Left ventricle myocardium inferior (tissue), 1 donor: ENCODE measurements at regions not wholly inside any gene's neighbourhood (a gene's known extent, or its start where the extent isn't known, plus 50 kb on each side); places are given as distances from the start of the nearest gene placed in this dataset.

Experiments
- DNase-seq: peaks from one replicate; pipeline ENCODE4 v3.0.0-alpha.2; 2020
- H3K27ac ChIP-seq: fragments of 200-600 bp; replicated peaks from 2 replicates; pipeline ENCODE4 v1.8.0; 2021
- H3K27me3 ChIP-seq: fragments of 200-600 bp; 2 replicates; pipeline ENCODE4 v1.8.0; 2021; ENCODE audit warnings: low read depth
- H3K36me3 ChIP-seq: fragments of 200-600 bp; 2 replicates; pipeline ENCODE4 v1.8.0; 2021
- H3K4me1 ChIP-seq: fragments of 200-600 bp; 2 replicates; pipeline ENCODE4 v1.8.0; 2021
- H3K4me3 ChIP-seq: fragments of 200-600 bp; 2 replicates; pipeline ENCODE4 v1.8.0; 2021; ENCODE audit warnings: mild to moderate bottlenecking, moderate library complexity
- H3K9me3 ChIP-seq: fragments of 200-600 bp; replicated peaks from 2 replicates; pipeline ENCODE4 v1.8.0; 2021
- CTCF ChIP-seq: fragments of 200-600 bp; IDR thresholded peaks from 2 replicates; pipeline ENCODE4 v1.8.0; 2021; ENCODE audit warnings: antibody characterized with exemption, mild to moderate bottlenecking, borderline replicate concordance
- intact Hi-C: fragments of 100-400 bp; cut with micrococcal nuclease; formaldehyde crosslinking; loops from one replicate; pipeline ENCODE4 v1.11.0; 2022
- donor health status: DM: no; HTN: yes; CAD: no; lungs with severe emphysema.

GRCh38 chr7:41416208-41416595, 286.7 kb downstream of the INHBA start:
- no peaks in the 10 kb centered on the region for H3K36me3 ChIP-seq
- no peak for DNase-seq
- H3K27ac ChIP-seq: no peak overlapping the region
- no peak overlapping the region for H3K4me3 ChIP-seq
- intact Hi-C loops: no loop called here
- peaks cover 15% of the 10 kb centered on the region for H3K9me3 ChIP-seq
- TF ChIP-seq CTCF: no peak
- H3K4me1 ChIP-seq: no peaks in the 10 kb centered on the region
- no peaks in the 10 kb centered on the region for H3K27me3 ChIP-seq

- TF ChIP-seq CTCF: no peak
- intact Hi-C loops: no loop called here
- no peaks in the 10 kb centered on the region for H3K27me3 ChIP-seq
Measured at GRCh38 chr7:41415471-41416207, 287.3 kb downstream of the INHBA start.

DNA sequence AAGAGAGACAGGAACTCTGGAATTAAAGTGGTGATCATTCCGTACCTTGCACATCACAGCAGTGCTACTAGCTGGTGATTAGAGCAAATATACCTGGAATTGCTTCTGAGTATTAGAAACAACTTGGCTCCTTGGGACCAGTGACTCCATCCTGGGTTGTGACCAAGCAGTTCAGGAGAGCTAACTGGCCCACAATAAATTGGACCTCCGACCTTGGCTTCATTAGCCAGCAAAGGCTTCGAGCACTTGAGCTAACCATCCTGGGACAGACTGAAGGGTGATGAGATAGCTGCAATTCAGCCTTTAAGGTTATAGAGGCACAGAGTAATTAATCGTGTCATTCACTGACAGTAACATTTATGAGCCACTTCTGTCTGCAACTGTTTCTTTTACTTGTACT, 287.8 kb downstream of the INHBA start:
- no peaks in the 10 kb centered on the region for H3K36me3 ChIP-seq
- intact Hi-C loops: no loop called here
- no peak overlapping the region for H3K27ac ChIP-seq
- no peaks in the 10 kb centered on the region for H3K27me3 ChIP-seq
- peaks cover 15% of the 10 kb centered on the region for H3K9me3 ChIP-seq
- H3K4me1 ChIP-seq: no peaks in the 10 kb centered on the region
- TF ChIP-seq CTCF: no peak
- no peak for DNase-seq
- no peak overlapping the region for H3K4me3 ChIP-seq

More at GRCh38 chr7:41415471-41416207, 287.3 kb downstream of the INHBA start:
- no peak overlapping the region for H3K27ac ChIP-seq
- peaks cover 15% of the 10 kb centered on the region for H3K9me3 ChIP-seq
- DNase-seq: no peak
- H3K4me1 ChIP-seq: no peaks in the 10 kb centered on the region
- no peak overlapping the region for H3K4me3 ChIP-seq
- no peaks in the 10 kb centered on the region for H3K36me3 ChIP-seq

GRCh38 chr7:41404375-41405074, 298.4 kb downstream of the INHBA start:
- intact Hi-C loops: no loop called here
- H3K27ac ChIP-seq: no peak overlapping the region
- H3K4me1 ChIP-seq: no peaks in the 10 kb centered on the region
- TF ChIP-seq CTCF: no peak
- H3K4me3 ChIP-seq: no peak overlapping the region
- DNase-seq: no peak
- no peaks in the 10 kb centered on the region for H3K9me3 ChIP-seq
- H3K36me3 ChIP-seq: no peaks in the 10 kb centered on the region
- no peaks in the 10 kb centered on the region for H3K27me3 ChIP-seq

DNA sequence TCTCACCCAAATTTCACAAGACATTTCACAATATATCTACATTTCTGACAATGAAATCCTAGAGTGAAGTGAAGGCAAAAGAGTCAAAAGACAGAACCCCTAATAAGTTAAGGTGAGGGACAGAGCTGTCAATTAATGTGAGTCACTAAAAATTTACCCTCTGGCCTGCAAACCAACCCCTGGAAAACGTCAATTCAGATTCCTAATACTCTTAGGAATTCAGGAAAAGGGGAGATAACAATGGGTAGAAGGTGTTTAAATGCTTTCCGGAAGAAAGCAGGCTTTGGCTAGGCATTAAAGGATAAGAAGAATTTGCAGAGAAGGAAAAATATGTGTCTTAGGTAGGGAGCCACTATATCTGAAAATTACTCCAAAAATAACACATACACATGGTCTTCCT, 299.6 kb downstream of the INHBA start:
- no peak for TF ChIP-seq CTCF
- DNase-seq: no peak
- H3K4me3 ChIP-seq: no peak overlapping the region
- no peaks in the 10 kb centered on the region for H3K36me3 ChIP-seq
- no peaks in the 10 kb centered on the region for H3K27me3 ChIP-seq
- H3K4me1 ChIP-seq: no peaks in the 10 kb centered on the region
- intact Hi-C loops: no loop called here
- no peaks in the 10 kb centered on the region for H3K9me3 ChIP-seq
- H3K27ac ChIP-seq: no peak overlapping the region
